HG02642 (cell line): ENCODE measurements at regions not wholly inside any gene's neighbourhood (a gene's known extent, or its start where the extent isn't known, plus 50 kb on each side); places are given as distances from the start of the nearest gene placed in this dataset.
"Not testable (repeated sequence)": the region's sequence is repeated elsewhere in the genome, so short reads cannot be mapped to it uniquely, and the experiment has no call there.

ENCODE experiments used
- ATAC-seq: cut with Tn5 transposase; IDR thresholded peaks from one replicate; pipeline ENCODE4 v1.9.1; 2021; ENCODE audit warnings: mild to moderate bottlenecking; ENCODE audit not compliant: unreplicated experiment, poor library complexity

GRCh38 chr1:148318904-148319242 lies 164.2 kb downstream of the PPIAL4G start:
- ATAC-seq = no peak

- no peak for ATAC-seq
These were observed 164.8 kb downstream of the PPIAL4G start for GRCh38 chr1:148318123-148318903.

- ATAC-seq = no peak
These were observed 165.4 kb upstream of the NBPF11 start for GRCh38 chr1:148317288-148317985.

GRCh38 chr1:148315071-148315811 lies 163.2 kb upstream of the NBPF11 start:
- peak; percentile 70 for ATAC-seq

- ATAC-seq = no peak
These were observed 158.7 kb upstream of the NBPF11 start for GRCh38 chr1:148310807-148311206.

- ATAC-seq = no peak
These were observed 157.9 kb upstream of the NBPF11 start for GRCh38 chr1:148309940-148310500.

GRCh38 chr1:148308832-148309458 lies 156.9 kb upstream of the NBPF11 start:
- no peak for ATAC-seq

GRCh38 chr1:148307583-148308185 lies 155.6 kb upstream of the NBPF11 start:
- ATAC-seq = no peak

GRCh38 chr1:148304935-148305334 lies 152.9 kb upstream of the NBPF11 start:
- ATAC-seq = not testable (repeated sequence)

GRCh38 chr1:148302586-148303364 lies 150.7 kb upstream of the NBPF11 start:
- peak; percentile 53 for ATAC-seq

- not testable (repeated sequence) for ATAC-seq
These were observed 145.8 kb upstream of the NBPF11 start for GRCh38 chr1:148297852-148298251.

- no peak for ATAC-seq
These were observed 144.4 kb upstream of the NBPF11 start for GRCh38 chr1:148296511-148296910.

- no peak for ATAC-seq
These were observed 142.2 kb upstream of the NBPF11 start for GRCh38 chr1:148294116-148294807.

- no peak for ATAC-seq
These were observed 141.6 kb upstream of the NBPF11 start for GRCh38 chr1:148293651-148294050.

- ATAC-seq = no peak
These were observed 140.8 kb upstream of the NBPF11 start for GRCh38 chr1:148292915-148293314.

GRCh38 chr1:148290881-148291280 lies 138.8 kb upstream of the NBPF11 start:
- no peak for ATAC-seq

- no peak for ATAC-seq
These were observed 137.6 kb upstream of the NBPF11 start for GRCh38 chr1:148289647-148290046.

- ATAC-seq = not testable (repeated sequence)
These were observed 133.9 kb upstream of the NBPF11 start for GRCh38 chr1:148285946-148286345.
